ENCODE measurements at regions not wholly inside any gene's neighbourhood (a gene's known extent, or its start where the extent isn't known, plus 50 kb on each side); places are given as distances from the start of the nearest gene placed in this dataset.
A peak's percentile ranks its signal among the peaks of the same experiment; 100 is the strongest.

GRCh38 chr5:23164971-23165370, 311.8 kb upstream of the CDH12 start:
- Histone ChIP-seq H3K4me1 (ENCODE audit: insufficient read depth, low read length) (no peaks in the 10 kb centered on the region; the same call in 1 of the 2 replicates), H2BK120ac (ENCODE audit: low read depth, low read length, poor library complexity, severe bottlenecking) (no peak overlapping the region), H3T11ph (ENCODE audit: low read length) (no peak overlapping the region), H3K79me1 (ENCODE audit: insufficient read depth, low read depth, low read length, poor library complexity, severe bottlenecking) (no peaks in the 10 kb centered on the region), H2AK5ac (ENCODE audit: insufficient read length, low read length) (no peak overlapping the region), H2BK15ac (ENCODE audit: low read depth, low read length) (no peak overlapping the region), H3K4ac (ENCODE audit: low read depth, low read length) (no peak overlapping the region), H3K79me2 (ENCODE audit: insufficient read depth, low read length) (no peaks in the 10 kb centered on the region), H3K27ac (ENCODE audit: insufficient read length, low read depth, low read length) (no peak overlapping the region), H2BK20ac (ENCODE audit: low read depth, low read length, poor library complexity, severe bottlenecking) (no peak overlapping the region), H2BK12ac (ENCODE audit: insufficient read length, low read depth, low read length) (no peak overlapping the region), H3K14ac (ENCODE audit: insufficient read depth, low read length) (no peak overlapping the region), H4K20me1 (ENCODE audit: control insufficient read depth, insufficient read depth, insufficient read length) (no peaks in the 10 kb centered on the region), H3K18ac (ENCODE audit: insufficient read length, low read depth, low read length) (no peak overlapping the region), H2AFZ (ENCODE audit: low read length) (no peak overlapping the region), H3K27me3 (ENCODE audit: insufficient read depth, low read length) (no peaks in the 10 kb centered on the region), H4K91ac (ENCODE audit: insufficient read length, low read depth, low read length) (no peak overlapping the region), H3K4me2 (ENCODE audit: insufficient read depth, insufficient read length, low read length) (no peak overlapping the region), H3K9me3 (ENCODE audit: control insufficient read depth, low read depth, low read length) (no peaks in the 10 kb centered on the region), H3K23me2 (ENCODE audit: insufficient read length, low read depth, low read length, poor library complexity, severe bottlenecking) (no peaks in the 10 kb centered on the region), H3K56ac (ENCODE audit: insufficient read length, low read depth, low read length) (no peak overlapping the region), H4K8ac (replicated peaks; ENCODE audit: insufficient read length, low read depth, low read length) (no peak overlapping the region), H4K5ac (ENCODE audit: insufficient read length, low read depth, low read length) (no peak overlapping the region), H3K9ac (ENCODE audit: extremely low read depth, insufficient read length, low read length) (no peak overlapping the region), H3K23ac (ENCODE audit: insufficient read length, low read depth, low read length) (no peak overlapping the region), H2BK5ac (ENCODE audit: insufficient read length, low read length) (no peak overlapping the region)
- no peak for DNase-seq
- Mint-ChIP-seq H3K9me3 (peaks cover 17 to 22% of the 10 kb centered on the region in 2 experiments), H3K27ac (peak overlapping the region in 2 of 3 experiments; percentile 17 to 68; a peak in 3 of 7 replicates), H3K36me3 (ENCODE audit: insufficient read depth in 1 of 3, low read depth in 3 of 3) (peaks cover 5 to 18% (median 15%) of the 10 kb centered on the region in 3 experiments; a peak in 6 of 7 replicates), H3K4me1 (peaks cover 8 to 15% of the 10 kb centered on the region in 2 experiments), H3K4me3 (no peak overlapping the region), H3K27me3 (ENCODE audit: low read depth) (peaks cover 3% of the 10 kb centered on the region; the same call in 1 of the 2 replicates)
- TF ChIP-seq CTCF (conservative IDR thresholded peaks at IDR 0.05): no peak

Measured in H9 (cell line).